SK-MEL-5 (cell line): ENCODE measurements at regions not wholly inside any gene's neighbourhood (a gene's known extent, or its start where the extent isn't known, plus 50 kb on each side); places are given as distances from the start of the nearest gene placed in this dataset.

ENCODE experiments used
- DNase-seq: peaks from one replicate; pipeline ENCODE4 v3.0.0-alpha.2; 2016; ENCODE audit warnings: low read depth, low spot score
- in situ Hi-C: cut with HindIII; loops from 2 replicates; pipeline ENCODE4 v1.10.0; 2016; ENCODE audit warnings: low sequenced_read_pairs, high pct_unique_total_duplicates, low pct_unique_long_range_greater_than_20kb

DNA sequence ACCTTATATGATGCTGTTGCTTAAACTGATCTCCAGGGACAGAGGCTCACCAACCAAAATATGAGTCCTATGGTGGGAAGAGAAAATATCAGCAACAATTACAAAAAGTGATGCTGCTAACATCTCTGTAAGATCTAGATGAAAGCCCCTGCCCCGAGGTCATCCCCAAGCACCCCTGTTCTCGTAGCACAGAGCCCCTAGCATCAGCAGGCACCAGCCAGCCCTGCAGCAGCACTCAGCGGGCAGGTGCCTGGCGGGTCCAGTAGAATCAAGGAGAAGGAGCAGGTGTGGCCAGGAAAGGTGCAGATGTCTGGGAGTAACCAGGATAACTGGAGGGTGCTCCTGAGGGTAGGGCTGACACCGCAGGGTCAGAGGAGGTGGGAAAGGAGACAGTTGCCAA lies 474.2 kb upstream of the MYT1L start:
- DNase-seq, result no peak
- in situ Hi-C loops, result no loop called here

DNA sequence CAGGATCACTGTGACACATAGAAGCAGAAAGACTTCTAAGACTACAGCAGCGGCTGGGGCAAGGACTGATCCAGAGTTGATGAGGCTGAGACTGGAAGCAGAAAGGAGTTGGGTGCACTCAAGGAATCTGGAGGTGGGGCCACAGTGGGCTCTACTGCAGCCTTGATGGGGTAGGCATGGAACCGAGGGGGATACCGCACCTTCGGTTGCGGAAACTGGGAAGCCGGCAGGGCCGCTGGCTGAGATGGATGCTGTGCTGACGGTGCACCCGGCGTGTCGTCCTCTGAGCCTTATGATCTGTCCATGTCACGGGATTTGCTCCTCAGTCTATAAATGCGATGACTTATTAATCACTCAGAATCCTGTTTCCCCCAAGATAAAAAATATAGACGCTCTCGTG lies 473.5 kb upstream of the MYT1L start:
- in situ Hi-C loops, result no loop called here
- no peak for DNase-seq

DNA sequence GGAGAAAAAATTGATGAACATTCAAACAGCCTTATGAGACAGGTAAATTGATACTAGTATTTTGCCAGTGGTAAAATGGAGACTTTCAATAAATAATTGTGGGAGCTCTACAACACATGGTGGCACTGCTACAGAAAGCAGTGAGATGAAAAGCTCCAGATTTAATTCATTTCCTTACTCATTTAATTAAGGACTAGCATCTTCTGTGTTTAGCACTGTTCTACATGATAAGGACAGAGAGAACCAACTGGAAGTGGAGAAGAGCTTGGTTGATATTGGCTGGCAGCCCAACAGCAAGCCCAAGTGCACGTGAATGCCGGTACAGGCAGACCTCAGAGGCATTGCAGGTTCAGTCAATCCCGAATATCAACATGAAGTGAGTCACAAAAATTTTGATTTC lies 470.4 kb upstream of the MYT1L start:
- in situ Hi-C loops, result no loop called here
- DNase-seq, result no peak

DNA sequence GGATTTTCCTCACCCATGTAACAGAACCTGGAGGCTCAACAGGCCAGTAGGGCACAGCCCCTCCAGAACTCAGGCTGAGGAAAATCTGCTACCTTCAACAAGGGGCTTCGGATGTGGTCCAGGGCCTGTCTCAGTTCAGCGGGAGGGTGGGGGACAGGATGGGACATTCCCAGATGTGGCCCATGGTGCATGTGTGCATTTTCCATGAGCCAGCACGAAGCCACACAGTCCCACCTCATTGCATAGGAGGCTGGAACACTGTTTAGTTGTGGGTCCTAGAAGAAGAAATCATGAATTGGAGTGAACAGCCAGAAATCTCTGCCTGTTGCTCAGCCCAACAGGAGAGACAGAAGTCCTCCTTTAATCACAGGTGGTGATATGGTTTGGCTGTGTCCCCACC lies 469.6 kb upstream of the MYT1L start:
- no peak for DNase-seq
- in situ Hi-C loops, result no loop called here

DNA sequence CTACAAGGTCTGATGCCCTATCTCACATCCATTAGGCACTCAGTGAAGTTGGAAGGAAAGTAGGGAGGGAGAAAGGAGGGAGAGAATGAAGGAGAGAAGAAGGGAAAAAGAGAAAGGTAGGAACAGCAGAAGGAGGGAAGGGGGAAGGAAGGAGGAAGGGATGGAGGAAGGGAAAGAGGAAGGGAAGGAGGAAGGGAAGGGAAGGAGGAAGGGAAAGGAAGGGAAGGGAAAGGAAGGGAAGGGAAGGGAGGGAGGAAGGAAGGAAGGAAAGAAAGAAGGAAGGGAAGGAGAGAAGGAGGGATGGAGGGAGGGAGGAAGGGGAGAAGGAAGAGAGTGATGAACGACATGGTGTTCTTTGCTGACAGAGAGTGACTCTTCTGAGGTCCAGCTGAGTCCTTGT lies 468.9 kb upstream of the MYT1L start:
- in situ Hi-C loops, result no loop called here
- DNase-seq, result no peak

DNA sequence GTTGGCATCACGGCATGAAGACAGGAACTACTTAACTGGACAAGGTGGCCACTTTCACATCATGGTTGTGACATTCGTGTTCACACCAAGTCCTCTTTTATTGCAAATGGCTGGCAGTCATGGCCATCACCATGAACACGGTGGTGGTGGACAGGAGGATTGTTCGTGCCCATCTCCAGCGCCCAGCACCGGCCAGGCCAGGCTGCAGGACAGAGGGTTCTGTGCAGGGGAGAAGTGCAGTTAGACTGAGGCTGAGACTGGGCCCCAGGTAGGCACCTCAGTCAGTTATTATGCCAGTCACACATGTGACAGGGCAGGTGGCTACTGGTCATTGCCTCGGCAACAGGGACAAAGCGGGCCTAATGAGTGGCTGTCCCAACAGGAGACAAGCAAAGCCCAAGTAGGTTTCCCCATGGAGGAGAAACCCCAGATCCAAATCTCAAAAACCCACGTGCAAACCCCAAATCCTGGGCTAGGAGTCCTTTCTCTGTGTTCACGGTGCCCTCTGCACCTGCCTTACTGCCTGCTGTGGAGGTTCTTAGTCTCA lies 468.1 kb upstream of the MYT1L start:
- DNase-seq, result no peak
- in situ Hi-C loops, result no loop called here

DNA sequence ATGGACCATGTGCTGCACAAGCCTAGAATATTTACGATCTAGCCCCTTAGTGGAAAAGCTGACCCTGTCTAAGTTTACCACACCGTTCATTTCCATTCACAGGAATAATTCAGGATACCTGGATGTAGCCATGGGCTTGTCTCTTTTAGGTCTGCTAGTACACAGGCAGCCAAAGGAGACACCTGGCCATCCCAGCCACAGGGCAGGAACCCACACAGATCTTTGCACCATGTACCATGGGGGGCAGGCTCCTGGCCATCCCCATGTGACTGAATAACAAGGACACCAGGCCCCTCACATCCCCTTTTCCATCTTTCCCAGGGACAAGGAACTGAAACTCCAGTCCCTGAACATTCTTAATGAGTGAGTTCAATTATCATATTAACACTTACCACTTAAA lies 467.3 kb upstream of the MYT1L start:
- in situ Hi-C loops, result no loop called here
- no peak for DNase-seq

DNA sequence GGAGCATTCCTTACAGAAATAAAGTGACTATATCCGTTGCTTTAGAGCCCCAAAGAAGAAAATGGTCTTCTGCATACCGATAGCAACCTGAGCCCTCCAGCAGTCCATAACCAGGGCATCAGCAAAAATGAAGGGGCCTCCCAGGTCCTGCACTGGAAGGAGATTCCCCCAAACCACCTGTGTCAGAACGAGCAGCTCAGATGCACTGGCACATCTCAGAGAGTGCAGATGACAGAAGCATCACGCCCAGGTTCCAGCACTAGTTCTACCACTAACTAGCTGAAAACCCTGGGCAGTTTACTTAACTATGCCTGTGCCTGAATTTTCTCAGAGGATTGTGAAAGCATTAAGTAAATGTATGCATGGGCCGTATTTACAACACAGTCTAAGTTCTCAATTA lies 466.7 kb upstream of the MYT1L start:
- in situ Hi-C loops, result no loop called here
- no peak for DNase-seq

DNA sequence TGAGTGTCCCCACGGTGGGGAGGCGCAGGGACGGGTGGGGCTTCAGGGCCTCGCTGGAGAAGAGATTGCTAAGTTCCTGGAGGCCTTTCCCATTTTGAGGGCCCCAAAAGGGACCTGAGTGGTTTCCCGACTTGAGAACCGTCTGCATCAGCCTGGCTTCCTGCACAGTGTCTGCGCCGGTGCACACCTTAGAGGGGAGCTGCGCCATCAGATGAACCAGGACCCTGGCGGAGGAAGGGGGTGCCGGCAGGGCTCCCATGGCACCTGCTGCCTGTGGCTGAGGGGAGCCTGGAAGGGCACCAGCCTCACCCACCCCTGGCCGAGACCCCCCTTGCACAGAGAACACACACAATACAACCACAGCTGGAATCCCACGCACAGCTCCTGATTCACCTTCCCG lies 465.1 kb upstream of the MYT1L start:
- in situ Hi-C loops, result no loop called here
- DNase-seq, result no peak

DNA sequence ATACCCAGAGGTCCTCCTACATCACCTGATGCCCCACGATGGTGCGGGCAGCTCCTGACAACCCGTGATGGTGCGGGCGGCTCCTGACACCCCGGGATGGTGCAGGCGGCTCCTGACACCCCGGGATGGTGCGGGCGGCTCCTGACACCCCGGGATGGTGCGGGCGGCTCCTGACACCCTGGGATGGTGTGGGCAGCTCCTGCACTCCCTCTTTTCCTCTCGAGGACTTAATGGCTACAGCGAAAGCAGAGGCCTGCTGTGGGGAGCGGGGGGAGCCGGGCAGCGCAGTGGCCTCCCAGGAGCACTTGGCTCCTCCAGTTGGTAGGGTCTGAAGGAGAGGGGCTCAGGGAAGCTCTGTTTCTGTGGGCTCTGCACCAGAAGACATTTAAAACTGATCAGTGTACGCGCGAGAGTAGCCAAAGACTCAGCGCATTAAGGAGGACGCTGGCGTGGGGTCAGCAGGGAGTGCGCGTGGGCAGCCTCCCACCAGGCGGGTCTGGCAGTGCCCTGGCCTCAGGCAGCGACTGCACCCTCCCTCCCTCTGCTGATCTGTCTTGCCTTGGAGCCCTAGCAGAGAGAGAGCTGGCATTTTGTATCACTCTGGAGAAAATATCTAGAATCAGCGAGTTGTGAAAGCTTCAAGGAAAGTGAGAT lies 464.5 kb upstream of the MYT1L start:
- in situ Hi-C loops, result no loop called here

DNA sequence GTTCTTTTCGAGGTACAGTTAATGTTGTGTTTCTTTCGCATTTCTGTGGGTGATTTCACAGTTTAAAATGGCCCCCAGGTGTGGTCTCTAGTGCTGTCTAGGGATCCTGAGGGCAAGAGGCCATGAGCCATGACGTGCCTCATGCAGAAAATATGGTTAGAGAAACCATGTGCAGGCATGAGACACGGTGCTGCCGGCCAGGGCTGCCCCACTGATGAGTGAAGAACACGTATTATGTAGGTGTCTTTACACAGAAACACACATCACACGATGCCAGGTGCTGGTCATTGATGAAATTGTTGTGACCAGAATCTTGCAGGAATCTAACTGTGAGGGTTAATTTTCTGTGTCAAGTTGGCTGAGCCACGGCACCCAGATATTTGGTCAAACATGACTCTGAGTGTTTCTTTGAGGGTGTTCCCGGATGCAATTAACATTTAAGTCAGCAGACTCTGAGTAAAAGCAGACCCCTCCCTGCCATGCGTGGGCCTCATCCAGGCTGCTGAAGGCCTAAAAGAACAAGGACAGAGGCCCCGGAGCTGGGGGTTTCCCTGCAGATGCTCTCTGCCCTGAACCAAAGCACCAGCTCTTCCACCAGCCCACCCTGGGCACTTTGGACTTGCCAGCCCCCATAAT lies 463.0 kb upstream of the MYT1L start:
- no peak for DNase-seq
- in situ Hi-C loops, result no loop called here

More for the DNA sequence above, 464.5 kb upstream of the MYT1L start:
- DNase-seq, result no peak

DNA sequence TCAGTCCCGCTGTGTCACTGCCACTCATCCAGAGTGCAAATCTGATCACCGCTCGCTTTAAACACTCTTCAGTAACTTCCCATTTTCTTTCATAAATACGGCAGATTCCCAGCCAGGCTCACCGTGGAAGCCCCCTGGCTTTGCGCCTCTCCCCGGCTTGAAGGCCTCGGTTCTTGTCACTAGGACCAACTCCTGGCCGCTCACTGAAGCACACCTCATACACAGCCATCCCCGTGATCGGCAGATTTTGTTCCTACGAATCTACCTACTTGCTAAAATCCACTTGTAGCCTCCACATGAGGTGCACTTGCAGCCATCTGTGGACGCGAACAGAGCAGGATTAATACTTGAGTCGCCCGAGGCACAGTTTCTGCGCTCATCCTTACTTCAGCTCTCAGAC lies 462.4 kb upstream of the MYT1L start:
- no peak for DNase-seq
- in situ Hi-C loops, result no loop called here

DNA sequence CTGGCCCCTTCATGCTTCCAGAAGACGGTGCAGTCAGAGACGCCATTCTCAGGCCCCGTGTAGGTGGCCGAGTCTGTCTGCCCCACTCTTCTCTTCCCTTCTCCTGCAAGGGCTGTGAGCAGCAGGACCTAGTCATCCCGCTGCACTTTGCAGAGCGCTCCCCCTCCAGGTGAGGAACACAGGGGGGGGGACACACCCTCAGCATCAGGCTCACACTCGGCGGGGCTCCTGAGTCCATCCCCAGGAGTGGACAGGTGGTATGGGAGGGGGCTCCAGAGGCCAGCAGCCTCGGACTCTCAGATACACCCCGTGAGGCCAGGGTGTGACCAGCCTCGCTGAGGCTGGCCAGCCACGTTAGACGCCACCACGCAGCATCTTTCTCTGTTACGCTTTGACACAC lies 460.5 kb upstream of the MYT1L start:
- in situ Hi-C loops, result no loop called here
- DNase-seq, result no peak

DNA sequence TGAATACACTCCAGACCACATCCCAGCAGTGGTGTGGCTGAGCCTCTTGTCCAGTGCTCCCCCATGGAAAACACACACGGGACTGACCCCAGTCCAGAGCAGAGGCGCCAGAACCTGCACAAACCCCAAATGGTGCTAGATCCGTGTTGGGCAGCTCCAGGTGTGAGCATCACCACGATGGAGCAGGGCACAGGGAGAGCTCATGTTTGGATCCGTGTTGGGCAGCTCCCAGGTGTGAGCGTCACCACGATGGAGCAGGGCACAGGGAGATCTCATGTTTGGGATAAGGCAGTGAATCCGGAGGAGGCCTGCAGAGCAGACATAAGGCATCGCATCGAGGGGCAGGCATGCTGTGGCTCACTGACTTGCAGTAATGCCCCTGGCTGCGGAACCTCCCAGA lies 460.0 kb upstream of the MYT1L start:
- DNase-seq, result no peak
- in situ Hi-C loops, result no loop called here

DNA sequence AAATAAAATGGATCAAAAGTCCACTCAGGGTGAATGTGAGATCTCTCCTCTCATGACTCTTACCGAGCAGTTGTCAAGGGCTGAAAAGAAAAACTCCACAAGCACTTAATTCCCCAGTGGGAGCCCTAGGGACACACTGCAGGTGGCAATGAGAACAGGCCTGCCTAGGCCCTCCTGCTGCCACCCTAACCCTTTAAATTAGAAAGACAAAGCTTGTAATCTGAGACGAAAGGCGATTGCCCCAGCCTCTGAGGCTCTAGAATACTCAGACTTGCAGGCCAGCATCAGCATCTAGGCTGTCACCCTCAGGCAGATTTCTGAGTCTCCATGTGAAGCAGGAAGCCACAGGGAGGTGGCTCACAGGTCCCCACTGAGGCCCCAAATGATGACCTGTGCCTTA lies 457.0 kb upstream of the MYT1L start:
- no peak for DNase-seq

DNA sequence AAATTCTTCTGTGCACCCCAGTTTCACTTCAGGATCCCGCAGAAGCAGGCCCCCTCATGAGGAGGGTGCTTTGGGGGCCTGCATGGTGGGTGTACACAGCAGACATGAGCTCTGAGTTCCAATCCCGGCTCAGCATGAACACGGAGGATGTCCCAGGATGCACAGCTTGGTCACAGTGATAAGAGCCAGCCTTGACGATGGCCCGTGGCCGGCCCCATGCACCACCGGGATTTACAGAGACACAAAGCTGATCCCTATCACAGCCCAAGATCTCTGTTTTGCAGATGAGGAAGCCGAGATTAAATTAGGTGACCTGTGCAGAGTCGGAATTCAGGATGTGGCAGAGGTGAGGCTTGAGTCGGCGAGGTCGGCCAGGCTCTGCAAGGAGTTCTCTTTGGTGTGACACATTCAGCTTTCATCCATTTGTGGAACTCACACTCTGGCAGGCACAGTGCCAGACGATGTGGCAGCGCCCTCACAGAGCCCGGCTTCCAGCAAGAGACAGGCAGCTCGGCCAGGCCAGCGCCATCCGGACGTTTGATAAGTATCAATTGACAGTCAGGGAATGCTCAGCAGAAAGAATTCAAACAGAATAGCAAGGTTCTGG lies 456.3 kb upstream of the MYT1L start:
- DNase-seq, result no peak
- in situ Hi-C loops, result no loop called here

More for the DNA sequence above, 457.0 kb upstream of the MYT1L start:
- in situ Hi-C loops, result no loop called here

DNA sequence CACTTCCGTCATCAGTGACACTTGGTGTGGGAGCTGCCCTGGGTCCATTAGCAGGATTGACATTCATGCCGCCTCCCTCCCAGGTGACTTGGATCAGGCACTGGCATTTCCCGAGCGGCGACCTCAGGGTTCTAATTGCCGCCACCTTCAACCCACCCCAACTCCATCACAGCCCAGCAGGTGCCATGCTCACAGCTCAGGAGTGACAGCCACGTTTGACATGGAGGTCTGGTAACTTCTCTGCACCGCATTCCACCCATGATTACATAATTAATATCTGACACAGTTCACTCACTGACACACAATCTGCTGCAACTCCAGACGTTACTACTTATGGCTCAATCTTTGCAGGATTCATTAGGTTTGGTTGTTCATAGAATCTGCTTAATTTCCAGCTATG lies 450.9 kb upstream of the MYT1L start:
- DNase-seq, result no peak
- in situ Hi-C loops, result no loop called here

DNA sequence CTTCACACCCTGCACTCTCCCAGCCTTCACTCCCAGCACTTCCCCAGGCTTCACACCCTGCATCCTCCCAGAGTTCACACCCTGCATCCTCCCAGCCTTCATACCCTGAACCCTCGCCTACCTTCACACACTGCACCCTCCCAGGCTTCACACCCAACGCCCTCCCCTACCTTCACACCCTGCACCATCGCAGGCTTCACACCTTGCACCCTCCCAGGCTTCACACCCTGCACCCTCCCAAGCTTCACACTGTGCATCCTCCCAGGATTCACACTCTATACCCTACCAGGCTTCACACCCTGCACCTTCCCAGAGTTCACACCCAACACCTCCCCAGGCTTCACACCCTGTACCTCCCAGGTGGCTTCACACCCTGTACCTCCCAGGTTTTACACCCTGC lies 448.7 kb upstream of the MYT1L start:
- in situ Hi-C loops, result no loop called here
- DNase-seq, result no peak

DNA sequence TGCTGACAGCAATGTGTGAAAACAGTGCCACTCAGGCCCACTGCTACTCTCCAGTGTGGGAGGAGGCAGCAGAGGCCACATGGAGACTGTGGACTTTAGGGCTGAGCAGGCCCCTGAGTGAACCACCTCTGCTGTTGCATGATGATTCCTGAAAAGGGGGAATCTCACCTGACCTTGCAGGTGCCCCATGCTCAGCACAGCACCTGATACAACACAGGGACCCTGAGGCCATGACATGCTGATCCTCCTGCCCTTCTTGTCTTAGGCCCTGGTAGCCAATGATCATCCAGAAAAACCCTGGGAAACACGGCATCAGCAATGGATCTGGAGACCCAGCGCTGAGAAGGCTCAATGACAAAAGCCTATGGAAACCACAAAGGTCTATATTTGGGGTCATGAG lies 446.8 kb upstream of the MYT1L start:
- in situ Hi-C loops, result no loop called here
- DNase-seq, result no peak
